Suppressor macrophage treated with lipopolysaccharide for 4 hours (primary cell): ENCODE measurements at regions not wholly inside any gene's neighbourhood (a gene's known extent, or its start where the extent isn't known, plus 50 kb on each side); places are given as distances from the start of the nearest gene placed in this dataset.

Experiments used
- DNase-seq: peaks from one replicate; pipeline ENCODE4 v3.0.0-alpha.2; 2020

GRCh38 chrX:102067966-102068723 is 57.3 kb upstream of the TCEAL2 start:
- DNase-seq: peak; percentile 21

GRCh38 chrX:102063445-102064074 is 61.9 kb upstream of the TCEAL2 start:
- DNase-seq: no peak

- no peak for DNase-seq
Observed at GRCh38 chrX:102044496-102044895, 81.0 kb upstream of the TCEAL2 start.

- DNase-seq: no peak
Observed at GRCh38 chrX:102043380-102043779, 82.1 kb upstream of the TCEAL2 start.

GRCh38 chrX:102042372-102043325 is 82.8 kb upstream of the TCEAL2 start:
- DNase-seq: no peak

- no peak for DNase-seq
Observed at GRCh38 chrX:102029026-102029425, 96.5 kb upstream of the TCEAL2 start.

GRCh38 chrX:102018208-102018607 is 86.4 kb upstream of the ZMAT1 start:
- DNase-seq: no peak

GRCh38 chrX:102008901-102009300 is 77.1 kb upstream of the ZMAT1 start:
- DNase-seq: no peak

- no peak for DNase-seq
Observed at GRCh38 chrX:101999644-102000539, 68.1 kb upstream of the ZMAT1 start.

GRCh38 chrX:101993335-101993734 is 61.5 kb upstream of the ZMAT1 start:
- no peak for DNase-seq

GRCh38 chrX:101986586-101986985 is 54.8 kb upstream of the ZMAT1 start:
- no peak for DNase-seq
